ENCODE measurements at regions not wholly inside any gene's neighbourhood (a gene's known extent, or its start where the extent isn't known, plus 50 kb on each side); places are given as distances from the start of the nearest gene placed in this dataset.
A peak's percentile ranks its signal among the peaks of the same experiment; 100 is the strongest.
"Not testable (repeated sequence)": the region's sequence is repeated elsewhere in the genome, so short reads cannot be mapped to it uniquely, and the experiment has no call there.

GRCh38 chr3:197459571-197459970 lies 96.2 kb downstream of the BDH1 start:
- peaks cover 39% of the 10 kb centered on the region for H3K4me1 Mint-ChIP-seq (ENCODE audit: low read depth)
- not testable (repeated sequence) for H3K9me3 Mint-ChIP-seq; H3K27me3 Mint-ChIP-seq; H3K4me3 Mint-ChIP-seq; H3K27ac Mint-ChIP-seq; DNase-seq; H3K36me3 Mint-ChIP-seq (ENCODE audit: low read depth)

GRCh38 chr3:197458906-197459470 lies 96.8 kb downstream of the BDH1 start:
- DNase-seq: no peak
- Mint-ChIP-seq H3K9me3 (no peaks in the 10 kb centered on the region), H3K36me3 (ENCODE audit: low read depth) (peaks cover 5% of the 10 kb centered on the region), H3K4me3 (no peak overlapping the region), H3K4me1 (ENCODE audit: low read depth) (peaks cover 35% of the 10 kb centered on the region), H3K27me3 (no peaks in the 10 kb centered on the region), H3K27ac (no peak overlapping the region)

- H3K27me3 Mint-ChIP-seq: no peaks in the 10 kb centered on the region
- H3K36me3 Mint-ChIP-seq (ENCODE audit: low read depth): peaks cover 5% of the 10 kb centered on the region
- H3K27ac Mint-ChIP-seq: no peak overlapping the region
- peak overlapping the region; percentile 10 for H3K4me3 Mint-ChIP-seq
- no peaks in the 10 kb centered on the region for H3K9me3 Mint-ChIP-seq
- DNase-seq: peak; percentile 50
- peaks cover 27% of the 10 kb centered on the region for H3K4me1 Mint-ChIP-seq (ENCODE audit: low read depth)
These were observed 97.5 kb downstream of the BDH1 start for GRCh38 chr3:197458179-197458707.

GRCh38 chr3:197456261-197457091 lies 99.3 kb downstream of the BDH1 start:
- no peaks in the 10 kb centered on the region for H3K9me3 Mint-ChIP-seq
- peaks cover 5% of the 10 kb centered on the region for H3K36me3 Mint-ChIP-seq (ENCODE audit: low read depth)

GRCh38 chr3:197454841-197455240 lies 100.9 kb downstream of the BDH1 start:
- not testable (repeated sequence) for H3K36me3 Mint-ChIP-seq (ENCODE audit: low read depth); H3K4me3 Mint-ChIP-seq; H3K27me3 Mint-ChIP-seq; H3K9me3 Mint-ChIP-seq; DNase-seq
- Mint-ChIP-seq H3K27ac (peak overlapping the region; percentile 94), H3K4me1 (ENCODE audit: low read depth) (peaks cover 18% of the 10 kb centered on the region)

More at GRCh38 chr3:197456261-197457091, 99.3 kb downstream of the BDH1 start:
- Mint-ChIP-seq H3K4me1 (ENCODE audit: low read depth) (peaks cover 18% of the 10 kb centered on the region), H3K27ac (peak overlapping the region; percentile 94), H3K4me3 (peak overlapping the region; percentile 84), H3K27me3 (no peaks in the 10 kb centered on the region)
- peak; percentile 78 for DNase-seq

- Mint-ChIP-seq H3K27ac (no peak overlapping the region), H3K4me1 (ENCODE audit: low read depth) (peaks cover 18% of the 10 kb centered on the region), H3K36me3 (ENCODE audit: low read depth) (peaks cover 5% of the 10 kb centered on the region), H3K27me3 (no peaks in the 10 kb centered on the region), H3K9me3 (no peaks in the 10 kb centered on the region), H3K4me3 (no peak overlapping the region)
- no peak for DNase-seq
These were observed 101.8 kb downstream of the BDH1 start for GRCh38 chr3:197454014-197454413.

GRCh38 chr3:197450810-197451209 lies 105.0 kb downstream of the BDH1 start:
- DNase-seq: no peak

GRCh38 chr3:197450308-197450707 lies 105.5 kb downstream of the BDH1 start:
- H3K36me3 Mint-ChIP-seq (ENCODE audit: low read depth): no peaks in the 10 kb centered on the region
- DNase-seq: no peak
- H3K27me3 Mint-ChIP-seq: peaks cover 4% of the 10 kb centered on the region
- H3K4me1 Mint-ChIP-seq (ENCODE audit: low read depth): peaks cover 13% of the 10 kb centered on the region
- H3K27ac Mint-ChIP-seq: no peak overlapping the region
- H3K4me3 Mint-ChIP-seq: no peak overlapping the region
- H3K9me3 Mint-ChIP-seq: no peaks in the 10 kb centered on the region

More at GRCh38 chr3:197450810-197451209, 105.0 kb downstream of the BDH1 start:
- Mint-ChIP-seq H3K36me3 (ENCODE audit: low read depth) (no peaks in the 10 kb centered on the region), H3K4me1 (ENCODE audit: low read depth) (peaks cover 17% of the 10 kb centered on the region), H3K27me3 (peaks cover 4% of the 10 kb centered on the region), H3K4me3 (no peak overlapping the region), H3K9me3 (no peaks in the 10 kb centered on the region), H3K27ac (no peak overlapping the region)

GRCh38 chr3:197449181-197449580 lies 106.6 kb downstream of the BDH1 start:
- H3K36me3 Mint-ChIP-seq (ENCODE audit: low read depth); H3K27ac Mint-ChIP-seq; DNase-seq: not testable (repeated sequence)

GRCh38 chr3:197447781-197448180 lies 108.0 kb downstream of the BDH1 start:
- not testable (repeated sequence) for DNase-seq, H3K4me3 Mint-ChIP-seq

More at GRCh38 chr3:197449181-197449580, 106.6 kb downstream of the BDH1 start:
- not testable (repeated sequence) for H3K4me3 Mint-ChIP-seq, H3K27me3 Mint-ChIP-seq, H3K9me3 Mint-ChIP-seq
- peaks cover 19% of the 10 kb centered on the region for H3K4me1 Mint-ChIP-seq (ENCODE audit: low read depth)

GRCh38 chr3:197447057-197447456 lies 108.7 kb downstream of the BDH1 start:
- Mint-ChIP-seq H3K4me1 (ENCODE audit: low read depth) (peaks cover 19% of the 10 kb centered on the region), H3K36me3 (ENCODE audit: low read depth) (no peaks in the 10 kb centered on the region), H3K9me3 (no peaks in the 10 kb centered on the region), H3K27ac (no peak overlapping the region), H3K4me3 (no peak overlapping the region), H3K27me3 (peaks cover 10% of the 10 kb centered on the region)
- DNase-seq: no peak

More at GRCh38 chr3:197447781-197448180, 108.0 kb downstream of the BDH1 start:
- H3K9me3 Mint-ChIP-seq; H3K27ac Mint-ChIP-seq; H3K27me3 Mint-ChIP-seq; H3K36me3 Mint-ChIP-seq (ENCODE audit: low read depth): not testable (repeated sequence)
- H3K4me1 Mint-ChIP-seq (ENCODE audit: low read depth): peaks cover 19% of the 10 kb centered on the region

- Mint-ChIP-seq H3K36me3 (ENCODE audit: low read depth) (no peaks in the 10 kb centered on the region), H3K4me1 (ENCODE audit: low read depth) (peaks cover 19% of the 10 kb centered on the region), H3K27ac (no peak overlapping the region), H3K27me3 (peaks cover 14% of the 10 kb centered on the region), H3K4me3 (no peak overlapping the region), H3K9me3 (no peaks in the 10 kb centered on the region)
- no peak for DNase-seq
These were observed 109.1 kb downstream of the BDH1 start for GRCh38 chr3:197446700-197447056.

GRCh38 chr3:197445896-197446699 lies 109.7 kb downstream of the BDH1 start:
- H3K4me1 Mint-ChIP-seq (ENCODE audit: low read depth): peaks cover 19% of the 10 kb centered on the region
- H3K4me3 Mint-ChIP-seq: no peak overlapping the region
- no peak for DNase-seq
- no peak overlapping the region for H3K27ac Mint-ChIP-seq
- no peaks in the 10 kb centered on the region for H3K36me3 Mint-ChIP-seq (ENCODE audit: low read depth)
- peaks cover 15% of the 10 kb centered on the region for H3K27me3 Mint-ChIP-seq
- H3K9me3 Mint-ChIP-seq: no peaks in the 10 kb centered on the region

GRCh38 chr3:197444793-197445379 lies 110.9 kb downstream of the BDH1 start:
- Mint-ChIP-seq H3K36me3 (ENCODE audit: low read depth) (no peaks in the 10 kb centered on the region), H3K9me3 (no peaks in the 10 kb centered on the region), H3K27me3 (peaks cover 17% of the 10 kb centered on the region), H3K27ac (no peak overlapping the region), H3K4me1 (ENCODE audit: low read depth) (peaks cover 19% of the 10 kb centered on the region), H3K4me3 (no peak overlapping the region)
- DNase-seq: no peak

Data from activated T-cell treated with anti-CD3 and anti-CD28 coated beads, Interleukin-2, amount 50 U/mL, for 24 hours (primary cell).